ENCODE measurements at regions not wholly inside any gene's neighbourhood (a gene's known extent, or its start where the extent isn't known, plus 50 kb on each side); places are given as distances from the start of the nearest gene placed in this dataset.

GRCh38 chr1:221154932-221155331 is 275.7 kb downstream of the HLX start:
- TF ChIP-seq ZNF605 (CRISPR knock-in tag; IDR thresholded peaks at IDR 0.05), result no peak
- TF ChIP-seq CTCF (CRISPR knock-in tag; IDR thresholded peaks at IDR 0.05), result no peak
- no peak for TF ChIP-seq ZNF792 (CRISPR knock-in tag; IDR thresholded peaks at IDR 0.05)
- no peak for TF ChIP-seq ETS1 (CRISPR knock-in tag; IDR thresholded peaks at IDR 0.05)
- no peak for TF ChIP-seq ZBTB7A (CRISPR knock-in tag; IDR thresholded peaks at IDR 0.05)
- TF ChIP-seq ZNF577 (CRISPR knock-in tag; IDR thresholded peaks at IDR 0.05; ENCODE audit: borderline replicate concordance, low read depth), result no peak
- TF ChIP-seq ZSCAN29 (CRISPR knock-in tag; conservative IDR thresholded peaks at IDR 0.05), result no peak

Measured in HepG2 (cell line).